Tibial artery (tissue), 4 donors: ENCODE measurements at regions not wholly inside any gene's neighbourhood (a gene's known extent, or its start where the extent isn't known, plus 50 kb on each side); places are given as distances from the start of the nearest gene placed in this dataset.
"Not testable (repeated sequence)": the region's sequence is repeated elsewhere in the genome, so short reads cannot be mapped to it uniquely, and the experiment has no call there.

Experiments used
- DNase-seq, 2 donors: peaks; one replicate each; pipeline ENCODE4 v3.0.0-alpha.2; 2019
- H3K27ac ChIP-seq, 2 donors: fragments of 200-600 bp; sonication (generic) in 1 of 2; 1 replicate in 1 of 2; 2 replicates in 1 of 2; pipeline ENCODE4 v1.5.1; 2018 to 2019; ENCODE audit warnings: mild to moderate bottlenecking in 1 of 2
- H3K27me3 ChIP-seq, 2 donors: fragments of 200-600 bp; sonication (generic) in 1 of 2; one replicate each; pipeline versions ENCODE4 v1.5.1 to v1.6.0; 2016 to 2019
- H3K36me3 ChIP-seq, 3 donors: fragments of 200-600 bp; sonication (generic) in 2 of 3; one replicate each; pipeline ENCODE4 v1.5.1; 2016 to 2019; ENCODE audit warnings: mild to moderate bottlenecking in 2 of 3
- H3K4me1 ChIP-seq, 4 donors: fragments of 200-600 bp; sonication (generic) in 2 of 4; 1 replicate in 3 of 4; 2 replicates in 1 of 4; pipeline ENCODE4 v1.5.1; 2016 to 2019
- H3K4me3 ChIP-seq, 2 donors: fragments of 200-600 bp; sonication (generic) in 1 of 2; 1 replicate in 1 of 2; 2 replicates in 1 of 2; pipeline ENCODE4 v1.5.1; 2018 to 2019; ENCODE audit warnings: mild to moderate bottlenecking in 2 of 2
- H3K9me3 ChIP-seq, 3 donors: fragments of 200-600 bp; sonication (generic) in 1 of 3; one replicate each; pipeline ENCODE4 v1.5.1; 2016 to 2019
- CTCF ChIP-seq, 2 experiments: fragments of 200-600 bp in 1 of 2; fragments of 450-650 bp in 1 of 2; IDR thresholded peaks; one replicate each; pipeline ENCODE4 v1.5.1; 2017 to 2019; ENCODE audit warnings: antibody characterized with exemption in 2 of 2, mild to moderate bottlenecking in 1 of 2, moderate library complexity in 1 of 2
- intact Hi-C: fragments of 100-400 bp; cut with DNase I; formaldehyde crosslinking; loops from one replicate; pipeline ENCODE4 v1.15.0; 2023; ENCODE audit warnings: low total_unique reads

GRCh38 chr4:27791640-27792039 lies 931.0 kb downstream of the STIM2 start:
- intact Hi-C loops = no loop called here
- Histone ChIP-seq H3K4me3 (no peak overlapping the region), H3K4me1 (no peaks in the 10 kb centered on the region), H3K27me3 (no peaks in the 10 kb centered on the region), H3K9me3 (no peaks in the 10 kb centered on the region), H3K36me3 (no peaks in the 10 kb centered on the region), H3K27ac (no peak overlapping the region)
- no peak for TF ChIP-seq CTCF (IDR thresholded peaks at IDR 0.05)
- no peak for DNase-seq

GRCh38 chr4:27807207-27807606 lies 946.6 kb downstream of the STIM2 start:
- Histone ChIP-seq H3K4me1 (no peaks in the 10 kb centered on the region), H3K27me3 (no peaks in the 10 kb centered on the region), H3K36me3 (no peaks in the 10 kb centered on the region), H3K4me3 (no peak overlapping the region), H3K9me3 (no peaks in the 10 kb centered on the region), H3K27ac (no peak overlapping the region)
- intact Hi-C loops = no loop called here
- TF ChIP-seq CTCF (IDR thresholded peaks at IDR 0.05) = no peak
- DNase-seq = no peak

GRCh38 chr4:27811948-27812347 lies 951.3 kb downstream of the STIM2 start:
- no peak overlapping the region for H3K4me3 ChIP-seq
- intact Hi-C loops = no loop called here
- TF ChIP-seq CTCF (IDR thresholded peaks at IDR 0.05) = no peak
- no peak for DNase-seq
- no peaks in the 10 kb centered on the region for H3K9me3 ChIP-seq
- H3K27ac ChIP-seq = no peak overlapping the region
- no peaks in the 10 kb centered on the region for H3K27me3 ChIP-seq
- H3K4me1 ChIP-seq = no peaks in the 10 kb centered on the region
- no peaks in the 10 kb centered on the region for H3K36me3 ChIP-seq

- H3K27ac ChIP-seq, H3K9me3 ChIP-seq, H3K27me3 ChIP-seq, intact Hi-C loops, H3K4me1 ChIP-seq, H3K36me3 ChIP-seq, H3K4me3 ChIP-seq, DNase-seq: not testable (repeated sequence)
These were observed 952.6 kb downstream of the STIM2 start for GRCh38 chr4:27813226-27813625.

GRCh38 chr4:27813699-27814425 lies 953.2 kb downstream of the STIM2 start:
- DNase-seq, H3K36me3 ChIP-seq, H3K4me3 ChIP-seq, H3K4me1 ChIP-seq, H3K27ac ChIP-seq, H3K27me3 ChIP-seq, intact Hi-C loops, H3K9me3 ChIP-seq: not testable (repeated sequence)

GRCh38 chr4:27819246-27819645 lies 958.6 kb downstream of the STIM2 start:
- Histone ChIP-seq H3K36me3 (no peaks in the 10 kb centered on the region), H3K4me3 (no peak overlapping the region), H3K4me1 (no peaks in the 10 kb centered on the region), H3K27me3 (no peaks in the 10 kb centered on the region), H3K27ac (no peak overlapping the region), H3K9me3 (no peaks in the 10 kb centered on the region)
- no peak for DNase-seq
- TF ChIP-seq CTCF (IDR thresholded peaks at IDR 0.05) = no peak
- intact Hi-C loops = no loop called here

- DNase-seq = no peak
These were observed 968.2 kb downstream of the STIM2 start for GRCh38 chr4:27828843-27829242.

More at GRCh38 chr4:27828843-27829242, 968.2 kb downstream of the STIM2 start:
- no peaks in the 10 kb centered on the region for H3K36me3 ChIP-seq
- no peak overlapping the region for H3K4me3 ChIP-seq
- no peaks in the 10 kb centered on the region for H3K9me3 ChIP-seq
- no peaks in the 10 kb centered on the region for H3K27me3 ChIP-seq
- H3K27ac ChIP-seq = no peak overlapping the region
- intact Hi-C loops = no loop called here
- no peak for TF ChIP-seq CTCF (IDR thresholded peaks at IDR 0.05)
- H3K4me1 ChIP-seq = no peaks in the 10 kb centered on the region
